ENCODE measurements at regions not wholly inside any gene's neighbourhood (a gene's known extent, or its start where the extent isn't known, plus 50 kb on each side); places are given as distances from the start of the nearest gene placed in this dataset.

GRCh38 chr2:198375083-198375410 lies 570.7 kb downstream of the PLCL1 start:
- no peak overlapping the region for H3K9ac ChIP-seq (ENCODE audit: low read length)
- peaks cover 0 to 3% of the 10 kb centered on the region in 2 donors for H3K4me1 ChIP-seq (ENCODE audit: control insufficient read depth in 2 of 2, insufficient read depth in 2 of 2, low read length in 2 of 2)
- H3K4me2 ChIP-seq (replicated peaks; ENCODE audit: low read depth, low read length, poor library complexity, severe bottlenecking): no peak overlapping the region
- H2AFZ ChIP-seq (ENCODE audit: insufficient read depth, low read depth, low read length, poor library complexity, severe bottlenecking): no peak overlapping the region
- Mint-ChIP-seq H3K4me1 (peaks cover 6% of the 10 kb centered on the region), H3K27ac (no peak overlapping the region), H3K27me3 (peaks cover 5% of the 10 kb centered on the region), H3K9me3 (ENCODE audit: insufficient read depth) (no peaks in the 10 kb centered on the region), H3K4me3 (no peak overlapping the region)
- H4K20me1 ChIP-seq (ENCODE audit: control insufficient read depth, insufficient read depth, low read length, poor library complexity, severe bottlenecking): no peaks in the 10 kb centered on the region
- H3K4me3 ChIP-seq (ENCODE audit: control extremely low read depth in 1 of 5, extremely low read depth in 1 of 5, insufficient read depth in 1 of 5, low read depth in 2 of 5, low read length in 4 of 5): no peak overlapping the region
- WGBS (ENCODE audit: insufficient coverage): 89% methylated on average over 4 of the region's 4 CpGs
- no peak for TF ChIP-seq EZH2 (IDR thresholded peaks at IDR 0.05; ENCODE audit: borderline replicate concordance, insufficient read depth, low read depth, low read length, poor library complexity, severe bottlenecking)
- TF ChIP-seq CTCF (IDR thresholded peaks at IDR 0.05): no peak
- H3K27me3 ChIP-seq (replicated peaks in 1 of 4; ENCODE audit: control extremely low read depth in 1 of 4, control insufficient read depth in 3 of 4, insufficient read depth in 4 of 4, low read length in 3 of 4): no peaks in the 10 kb centered on the region
- CTCF ChIA-PET: no interaction called here
- no peaks in the 10 kb centered on the region for H3K36me3 ChIP-seq (replicated peaks in 1 of 2; ENCODE audit: control extremely low read depth in 1 of 2, control insufficient read depth in 1 of 2, extremely low read depth in 1 of 2, insufficient read depth in 2 of 2, low read length in 1 of 2)
- intact Hi-C loops (cut with micrococcal nuclease): no loop called here
- no peaks in the 10 kb centered on the region for H3K9me3 ChIP-seq (ENCODE audit: control extremely low read depth in 1 of 3, control insufficient read depth in 2 of 3, insufficient read depth in 1 of 3, low read length in 2 of 3)
- no peak overlapping the region for H3K27ac ChIP-seq (ENCODE audit: low read length in 2 of 2)
- ATAC-seq (ENCODE audit: low read depth) (no peak), DNase-seq (no peak)
- POLR2A ChIA-PET: no interaction called here
- H3K79me2 ChIP-seq (ENCODE audit: control insufficient read depth, insufficient read depth, low read length): no peaks in the 10 kb centered on the region

GRCh38 chr2:198374375-198375082 lies 570.1 kb downstream of the PLCL1 start:
- H3K27ac Mint-ChIP-seq: no peak overlapping the region
- DNase-seq: no peak
- ATAC-seq (ENCODE audit: low read depth): no peak
- peaks cover 0 to 2% (median 0%) of the 10 kb centered on the region in 4 experiments for H3K27me3 ChIP-seq (replicated peaks in 1 of 4; ENCODE audit: control extremely low read depth in 1 of 4, control insufficient read depth in 3 of 4, insufficient read depth in 4 of 4, low read length in 3 of 4)
- H3K9me3 Mint-ChIP-seq (ENCODE audit: insufficient read depth): no peaks in the 10 kb centered on the region
- intact Hi-C loops (cut with micrococcal nuclease): no loop called here
- H3K4me2 ChIP-seq (replicated peaks; ENCODE audit: low read depth, low read length, poor library complexity, severe bottlenecking): no peak overlapping the region
- H3K4me3 ChIP-seq (ENCODE audit: control extremely low read depth in 1 of 5, extremely low read depth in 1 of 5, insufficient read depth in 1 of 5, low read depth in 2 of 5, low read length in 4 of 5): no peak overlapping the region
- H4K20me1 ChIP-seq (ENCODE audit: control insufficient read depth, insufficient read depth, low read length, poor library complexity, severe bottlenecking): no peaks in the 10 kb centered on the region
- H3K36me3 ChIP-seq (replicated peaks in 1 of 2; ENCODE audit: control extremely low read depth in 1 of 2, control insufficient read depth in 1 of 2, extremely low read depth in 1 of 2, insufficient read depth in 2 of 2, low read length in 1 of 2): no peaks in the 10 kb centered on the region
- H3K27me3 Mint-ChIP-seq: peaks cover 5% of the 10 kb centered on the region
- H3K9me3 ChIP-seq (ENCODE audit: control extremely low read depth in 1 of 3, control insufficient read depth in 2 of 3, insufficient read depth in 1 of 3, low read length in 2 of 3): no peaks in the 10 kb centered on the region
- CTCF ChIA-PET: no interaction called here
- peaks cover 6% of the 10 kb centered on the region for H3K4me1 Mint-ChIP-seq
- H2AFZ ChIP-seq (ENCODE audit: insufficient read depth, low read depth, low read length, poor library complexity, severe bottlenecking): no peak overlapping the region
- POLR2A ChIA-PET: no interaction called here
- H3K4me3 Mint-ChIP-seq: no peak overlapping the region
- H3K4me1 ChIP-seq (ENCODE audit: control insufficient read depth in 2 of 2, insufficient read depth in 2 of 2, low read length in 2 of 2): peaks cover 0 to 3% of the 10 kb centered on the region in 2 donors
- no peak for TF ChIP-seq EZH2 (IDR thresholded peaks at IDR 0.05; ENCODE audit: borderline replicate concordance, insufficient read depth, low read depth, low read length, poor library complexity, severe bottlenecking)
- peak; percentile 27 for TF ChIP-seq CTCF (IDR thresholded peaks at IDR 0.05)
- H3K27ac ChIP-seq (ENCODE audit: low read length in 2 of 2): no peak overlapping the region
- H3K79me2 ChIP-seq (ENCODE audit: control insufficient read depth, insufficient read depth, low read length): no peaks in the 10 kb centered on the region
- no peak overlapping the region for H3K9ac ChIP-seq (ENCODE audit: low read length)
- WGBS (ENCODE audit: insufficient coverage): no CpG with 5 or more reads among the region's 3 CpGs
